A549 (cell line): ENCODE measurements at regions not wholly inside any gene's neighbourhood (a gene's known extent, or its start where the extent isn't known, plus 50 kb on each side); places are given as distances from the start of the nearest gene placed in this dataset.
"Not testable (repeated sequence)": the region's sequence is repeated elsewhere in the genome, so short reads cannot be mapped to it uniquely, and the experiment has no call there.

Experiments used
- ATAC-seq, 2 experiments: fragments of 200-7000 bp in 1 of 2; fragments of >200 bp in 1 of 2; cut with Nextera tagmentation in 1 of 2; cut with Tn5 transposase in 1 of 2; 3 replicates each; pipeline versions ENCODE4 v1.8.0 to v1.9.1; 2018 to 2020; ENCODE audit warnings: mild to moderate bottlenecking in 1 of 2, moderate library complexity in 1 of 2
- CTCF ChIA-PET: fragments of 300-600 bp; sonication (Branson Sonifier 250); formaldehyde crosslinking; extraction: SDS; loops from one replicate; lab custom pipeline; 2021; ENCODE audit warnings: antibody characterized with exemption, inconsistent platforms; lab: Yijun Ruan, JAX
- POLR2A ChIA-PET: fragments of 350-600 bp; formaldehyde crosslinking; extraction: SDS; loops from one replicate; lab custom pipeline; 2021; ENCODE audit warnings: antibody characterized with exemption, inconsistent platforms; lab: Yijun Ruan, JAX
- DNase-seq, 2 experiments: peaks; one replicate each; pipeline versions ENCODE4 v3.0.0 to v3.0.0-alpha.2; 2011 to 2016; ENCODE audit warnings: low read depth in 1 of 2, low spot score in 1 of 2
- FAIRE-seq: peaks from 2 replicates; lab custom pipeline; 2011; peaks lifted over from hg19 to GRCh38; lab: Jason Lieb, UNC
- H3K27ac ChIP-seq, 2 experiments: fragments of >200 bp; sonication (Bioruptor Twin); formaldehyde crosslinking; 3 replicates each; pipeline ENCODE4 v1.5.1; 2016 to 2017
- H3K4me1 ChIP-seq: fragments of >200 bp; sonication (Bioruptor Twin); formaldehyde crosslinking; 3 replicates; pipeline ENCODE4 v1.6.1; 2016
- H3K4me2 ChIP-seq: fragments of >200 bp; sonication (Bioruptor Twin); formaldehyde crosslinking; 3 replicates; pipeline ENCODE4 v1.6.1; 2016
- H3K4me3 ChIP-seq: fragments of >200 bp; sonication (Bioruptor Twin); formaldehyde crosslinking; 3 replicates; pipeline ENCODE4 v1.5.1; 2016
- H3K9me3 ChIP-seq: fragments of >200 bp; sonication (Bioruptor Twin); formaldehyde crosslinking; 3 replicates; pipeline ENCODE4 v1.6.1; 2016
- CBX2 ChIP-seq: fragments of 200-600 bp; sonication (generic); IDR thresholded peaks from 2 replicates; pipeline ENCODE4 v1.6.1; 2016; ENCODE audit warnings: low read depth, mild to moderate bottlenecking, borderline replicate concordance
- CHD4 ChIP-seq: fragments of 200-600 bp; sonication (generic); IDR thresholded peaks from 2 replicates; pipeline ENCODE4 v1.6.1; 2016; ENCODE audit warnings: antibody characterized with exemption, mild to moderate bottlenecking, borderline replicate concordance
- CTCF ChIP-seq: fragments of >200 bp; sonication (Bioruptor Twin); formaldehyde crosslinking; IDR thresholded peaks from 3 replicates; pipeline ENCODE4 v1.5.1; 2016
- E2F6 ChIP-seq: IDR thresholded peaks from 2 replicates; pipeline ENCODE4 v1.6.1; 2012; ENCODE audit warnings: low read depth, borderline replicate concordance
- EHF ChIP-seq: fragments of 250-450 bp; sonication (Bioruptor Pico); IDR thresholded peaks from 2 replicates; pipeline ENCODE4 v1.5.0; 2020; ENCODE audit warnings: mild to moderate bottlenecking
- EHMT2 ChIP-seq: fragments of 200-600 bp; sonication (generic); IDR thresholded peaks from 2 replicates; pipeline ENCODE4 v1.6.1; 2016; ENCODE audit warnings: antibody characterized with exemption, low read depth, mild to moderate bottlenecking, moderate library complexity
- ELK1 ChIP-seq: fragments of 150-350 bp; IDR thresholded peaks from 2 replicates; pipeline ENCODE4 v1.6.1; 2014; ENCODE audit warnings: low read depth, mild to moderate bottlenecking, low read length
- FOSB ChIP-seq: fragments of 250-450 bp; sonication (Bioruptor Pico); IDR thresholded peaks from 2 replicates; pipeline ENCODE4 v1.5.0; 2020; ENCODE audit warnings: mild to moderate bottlenecking, moderate library complexity
- FOSL2 ChIP-seq, 2 experiments: fragments of 450-650 bp in 1 of 2; fragments of >200 bp in 1 of 2; sonication (Bioruptor Twin) in 1 of 2; formaldehyde crosslinking; IDR thresholded peaks; 2 replicates each; pipeline versions ENCODE4 v1.5.0 to v1.6.1; 2016 to 2020; ENCODE audit warnings: mild to moderate bottlenecking in 1 of 2, moderate library complexity in 1 of 2
- GATA3 ChIP-seq: IDR thresholded peaks from 2 replicates; pipeline ENCODE4 v1.6.1; 2012; ENCODE audit warnings: borderline replicate concordance
- HES2 ChIP-seq: fragments of >200 bp; sonication (Bioruptor Twin); formaldehyde crosslinking; IDR thresholded peaks from 2 replicates; pipeline ENCODE4 v1.6.1; 2016
- HEYL ChIP-seq: fragments of 250-450 bp; sonication (Bioruptor Pico); IDR thresholded peaks from 2 replicates; pipeline ENCODE4 v1.8.0; 2021; ENCODE audit warnings: mild to moderate bottlenecking, moderate library complexity
- HOXB13 ChIP-seq: fragments of 250-450 bp; sonication (Bioruptor Pico); IDR thresholded peaks from 2 replicates; pipeline ENCODE4 v1.5.0; 2020; ENCODE audit warnings: low read depth, mild to moderate bottlenecking, moderate library complexity
- JUNB ChIP-seq: fragments of >200 bp; sonication (Bioruptor Twin); formaldehyde crosslinking; IDR thresholded peaks from 2 replicates; pipeline ENCODE4 v1.6.1; 2016
- MAX ChIP-seq: IDR thresholded peaks from 2 replicates; pipeline ENCODE4 v1.6.1; 2012
- MYC ChIP-seq: IDR thresholded peaks from 2 replicates; pipeline ENCODE4 v1.6.1; 2012; ENCODE audit warnings: mild to moderate bottlenecking, inconsistent platforms, low read length, improper control_type of control experiment, borderline replicate concordance
- NPAS2 ChIP-seq: fragments of 250-450 bp; sonication (Bioruptor Pico); IDR thresholded peaks from 2 replicates; pipeline ENCODE4 v1.8.0; 2022; ENCODE audit warnings: mild to moderate bottlenecking, moderate library complexity, borderline replicate concordance
- NR3C1 ChIP-seq: fragments of >200 bp; sonication (Bioruptor Twin); formaldehyde crosslinking; IDR thresholded peaks from 3 replicates; pipeline ENCODE4 v1.6.1; 2017
- PBX3 ChIP-seq: IDR thresholded peaks from 2 replicates; pipeline ENCODE4 v1.6.1; 2012
- PHF8 ChIP-seq: fragments of 200-600 bp; sonication (generic); IDR thresholded peaks from 2 replicates; pipeline ENCODE4 v1.6.1; 2016; ENCODE audit warnings: low read depth, mild to moderate bottlenecking, antibody characterized with exemption, moderate library complexity, borderline replicate concordance
- RCOR1 ChIP-seq: fragments of 150-350 bp; IDR thresholded peaks from 2 replicates; pipeline ENCODE4 v1.6.1; 2014; ENCODE audit warnings: antibody characterized with exemption, low read length, low read depth
- RFX5 ChIP-seq: fragments of 450-650 bp; IDR thresholded peaks from 2 replicates; pipeline ENCODE4 v1.7.1; 2014; ENCODE audit warnings: antibody characterized with exemption, mild to moderate bottlenecking, moderate library complexity
- SMC3 ChIP-seq: fragments of >200 bp; sonication (Bioruptor Twin); formaldehyde crosslinking; IDR thresholded peaks from 3 replicates; pipeline ENCODE4 v1.6.1; 2018; ENCODE audit warnings: inconsistent platforms
- TFCP2L1 ChIP-seq: fragments of 250-450 bp; sonication (Bioruptor Pico); IDR thresholded peaks from 2 replicates; pipeline ENCODE4 v1.5.0; 2021; ENCODE audit warnings: mild to moderate bottlenecking
- TP53 ChIP-seq: fragments of 250-450 bp; sonication (Bioruptor Pico); IDR thresholded peaks from 2 replicates; pipeline ENCODE4 v1.5.0; 2021; ENCODE audit warnings: mild to moderate bottlenecking, moderate library complexity
- USF2 ChIP-seq: fragments of 450-650 bp; IDR thresholded peaks from 2 replicates; pipeline ENCODE4 v1.6.1; 2014; ENCODE audit warnings: antibody characterized with exemption
- ZFP36 ChIP-seq: fragments of 450-650 bp; IDR thresholded peaks from 2 replicates; pipeline ENCODE4 v1.6.1; 2014; ENCODE audit warnings: borderline replicate concordance; ENCODE audit not compliant: partially characterized antibody
- ZSCAN20 ChIP-seq: fragments of 250-450 bp; sonication (Bioruptor Pico); IDR thresholded peaks from 2 replicates; pipeline ENCODE4 v1.8.0; 2022; ENCODE audit warnings: mild to moderate bottlenecking, moderate library complexity
- WGBS: methylation state at CpG from one replicate; pipeline ENCODE4 v1.1.6; 2017; ENCODE audit errors: missing lambda C conversion rate; 5-methylcytosine and 5-hydroxymethylcytosine counted together

GRCh38 chr12:91695964-91696363 lies 449.7 kb downstream of the BTG1 start:
- FAIRE-seq (no peak), DNase-seq (no peak), ATAC-seq (no peak)
- no peak overlapping the region for H3K4me3 ChIP-seq
- POLR2A ChIA-PET = no interaction called here
- no peaks in the 10 kb centered on the region for H3K9me3 ChIP-seq
- H3K4me1 ChIP-seq = no peaks in the 10 kb centered on the region
- no peak overlapping the region for H3K4me2 ChIP-seq
- WGBS = 0% methylated on average over 1 of the region's 1 CpG
- CTCF ChIA-PET = interaction anchor here (1.5 kb wide), 1 partner anchor 314 kb away, joined by 4 read pairs; no protein-coding TSS in a partner anchor
- TF ChIP-seq NR3C1 = no peak
- TF ChIP-seq SMC3 = no peak
- TF ChIP-seq MYC = no peak
- TF ChIP-seq JUNB = no peak
- TF ChIP-seq ZFP36 = no peak
- no peak for TF ChIP-seq EHMT2
- TF ChIP-seq USF2 = no peak
- TF ChIP-seq MAX = no peak
- no peak for TF ChIP-seq HEYL (CRISPR knock-in tag)
- no peak for TF ChIP-seq ZSCAN20 (CRISPR knock-in tag)
- no peak for TF ChIP-seq CBX2
- no peak for TF ChIP-seq HES2
- TF ChIP-seq GATA3 = no peak
- no peak for TF ChIP-seq NPAS2
- no peak for TF ChIP-seq FOSL2 (IDR thresholded peaks at IDR 0.05)
- TF ChIP-seq FOSL2 (CRISPR knock-in tag; IDR thresholded peaks at IDR 0.05) = no peak
- no peak for TF ChIP-seq TFCP2L1 (CRISPR knock-in tag)
- TF ChIP-seq TP53 = no peak
- TF ChIP-seq E2F6 = no peak
- TF ChIP-seq EHF (CRISPR knock-in tag) = no peak
- no peak for TF ChIP-seq RCOR1
- no peak overlapping the region for H3K27ac ChIP-seq

GRCh38 chr12:91695406-91695805 lies 450.2 kb downstream of the BTG1 start:
- H3K27ac ChIP-seq, ATAC-seq, H3K4me3 ChIP-seq, H3K4me2 ChIP-seq, DNase-seq, POLR2A ChIA-PET, FAIRE-seq, H3K9me3 ChIP-seq, H3K4me1 ChIP-seq: not testable (repeated sequence)
- WGBS = 20% methylated on average over 3 of the region's 3 CpGs
- CTCF ChIA-PET = interaction anchor here (1.5 kb wide), 1 partner anchor 313 kb away, joined by 4 read pairs; no protein-coding TSS in a partner anchor

- 66% methylated on average over 4 of the region's 4 CpGs for WGBS
- TF ChIP-seq FOSB (no peak), RFX5 (no peak), PHF8 (no peak), CHD4 (no peak), HEYL (CRISPR knock-in tag) (no peak), PBX3 (no peak), ELK1 (no peak), HOXB13 (CRISPR knock-in tag) (no peak), CTCF (no peak)
These were observed 455.1 kb downstream of the BTG1 start for GRCh38 chr12:91690531-91690930.

More at GRCh38 chr12:91690531-91690930, 455.1 kb downstream of the BTG1 start:
- ChIA-PET CTCF (interaction anchor here (1.5 kb wide), 1 partner anchor 10 kb away, joined by 3 read pairs; no protein-coding TSS in a partner anchor), POLR2A (no interaction called here)
- ATAC-seq (no peak), FAIRE-seq (no peak), DNase-seq (no peak)
- Histone ChIP-seq H3K9me3 (no peaks in the 10 kb centered on the region), H3K4me2 (no peak overlapping the region), H3K27ac (no peak overlapping the region), H3K4me3 (no peak overlapping the region), H3K4me1 (peaks cover 11% of the 10 kb centered on the region; the same call in 2 of the 3 replicates)
